ENCODE measurements at regions not wholly inside any gene's neighbourhood (a gene's known extent, or its start where the extent isn't known, plus 50 kb on each side); places are given as distances from the start of the nearest gene placed in this dataset.

DNA sequence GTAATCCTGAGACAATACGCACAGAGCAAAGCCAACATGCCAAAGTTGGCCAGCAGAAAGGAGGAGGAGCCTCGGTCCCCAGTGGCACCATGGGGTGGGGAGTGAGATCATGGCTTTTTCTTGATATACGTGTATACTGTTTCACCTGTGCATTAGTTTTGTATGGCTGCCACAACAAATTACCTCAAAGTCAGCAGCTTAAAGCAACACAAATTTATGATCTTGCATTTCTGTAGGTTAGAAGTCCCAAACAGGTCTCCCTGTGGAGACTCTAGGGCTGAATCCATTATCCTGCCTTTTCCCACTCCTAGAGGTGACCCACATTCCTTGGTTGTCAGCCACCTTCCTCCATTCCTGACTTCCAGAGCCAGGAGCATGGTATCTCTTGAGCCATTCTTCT is 176.9 kb upstream of the NSMCE3 start:
- no peaks in the 10 kb centered on the region for H3K27me3 ChIP-seq (ENCODE audit: control insufficient read depth, insufficient read depth, low read length)
- TF ChIP-seq, protein P1, sequence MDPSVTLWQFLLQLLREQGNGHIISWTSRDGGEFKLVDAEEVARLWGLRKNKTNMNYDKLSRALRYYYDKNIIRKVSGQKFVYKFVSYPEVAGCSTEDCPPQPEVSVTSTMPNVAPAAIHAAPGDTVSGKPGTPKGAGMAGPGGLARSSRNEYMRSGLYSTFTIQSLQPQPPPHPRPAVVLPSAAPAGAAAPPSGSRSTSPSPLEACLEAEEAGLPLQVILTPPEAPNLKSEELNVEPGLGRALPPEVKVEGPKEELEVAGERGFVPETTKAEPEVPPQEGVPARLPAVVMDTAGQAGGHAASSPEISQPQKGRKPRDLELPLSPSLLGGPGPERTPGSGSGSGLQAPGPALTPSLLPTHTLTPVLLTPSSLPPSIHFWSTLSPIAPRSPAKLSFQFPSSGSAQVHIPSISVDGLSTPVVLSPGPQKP (IDR thresholded peaks at IDR 0.05; ENCODE audit: borderline replicate concordance, low read depth, low read length), result no peak
- TF ChIP-seq, protein P2, sequence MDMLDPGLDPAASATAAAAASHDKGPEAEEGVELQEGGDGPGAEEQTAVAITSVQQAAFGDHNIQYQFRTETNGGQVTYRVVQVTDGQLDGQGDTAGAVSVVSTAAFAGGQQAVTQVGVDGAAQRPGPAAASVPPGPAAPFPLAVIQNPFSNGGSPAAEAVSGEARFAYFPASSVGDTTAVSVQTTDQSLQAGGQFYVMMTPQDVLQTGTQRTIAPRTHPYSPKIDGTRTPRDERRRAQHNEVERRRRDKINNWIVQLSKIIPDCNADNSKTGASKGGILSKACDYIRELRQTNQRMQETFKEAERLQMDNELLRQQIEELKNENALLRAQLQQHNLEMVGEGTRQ (IDR thresholded peaks at IDR 0.05; ENCODE audit: low read depth, low read length), result no peak
- TF ChIP-seq SMC3 (IDR thresholded peaks at IDR 0.05; ENCODE audit: low read depth, low read length) (no peak), BHLHE40 (IDR thresholded peaks at IDR 0.05; ENCODE audit: low read depth, low read length) (no peak), CEBPB (IDR thresholded peaks at IDR 0.05; ENCODE audit: low read depth, low read length) (no peak), MAZ (IDR thresholded peaks at IDR 0.05; ENCODE audit: borderline replicate concordance, low read depth, low read length) (no peak), POLR2A (IDR thresholded peaks at IDR 0.05; ENCODE audit: low read depth, low read length) (no peak), MAFK (IDR thresholded peaks at IDR 0.05; ENCODE audit: low read depth, low read length) (no peak), RFX5 (IDR thresholded peaks at IDR 0.05; ENCODE audit: low read depth, low read length) (no peak), RCOR1 (IDR thresholded peaks at IDR 0.05; ENCODE audit: insufficient replicate concordance, low read length) (no peak)
- H3K4me2 ChIP-seq (ENCODE audit: low read depth, low read length), result no peak overlapping the region
- ChIA-PET CTCF (no interaction called here), POLR2A (ENCODE audit: unreplicated experiment) (no interaction called here)
- H3K9me1 ChIP-seq (ENCODE audit: insufficient read depth, low read length), result no peaks in the 10 kb centered on the region
- no peak overlapping the region for H2BK120ac ChIP-seq (ENCODE audit: low read depth, low read length)
- intact Hi-C loops (cut with micrococcal nuclease), result no loop called here
- H3K36me3 ChIP-seq (ENCODE audit: control insufficient read depth, insufficient read depth, low read length), result no peaks in the 10 kb centered on the region
- no peaks in the 10 kb centered on the region for H3K79me1 ChIP-seq (ENCODE audit: low read depth in 1 of 2, low read length in 2 of 2)
- H4K91ac ChIP-seq (ENCODE audit: insufficient read depth, low read depth, low read length), result no peak overlapping the region
- dilution Hi-C loops (cut with HindIII; ENCODE audit: low sequenced_read_pairs, unreplicated experiment), result no loop called here
- H4K5ac ChIP-seq (ENCODE audit: low read depth, low read length), result no peak overlapping the region
- no peak overlapping the region for H2AK5ac ChIP-seq (ENCODE audit: low read depth, low read length)
- H3K56ac ChIP-seq (ENCODE audit: extremely low read depth, insufficient read depth, low read length), result no peak overlapping the region
- H4K20me1 ChIP-seq (ENCODE audit: insufficient read depth, low read length), result no peaks in the 10 kb centered on the region
- H3K27ac ChIP-seq (ENCODE audit: insufficient read depth, low read length), result no peak overlapping the region
- in situ Hi-C loops (cut with MboI; ENCODE audit: low sequenced_read_pairs), result no loop called here
- no peak overlapping the region for H3K14ac ChIP-seq (replicated peaks; ENCODE audit: low read depth, low read length)
- ATAC-seq (ENCODE audit: low read depth), result no peak
- no peak overlapping the region for H4K8ac ChIP-seq (ENCODE audit: low read depth in 2 of 2, low read length in 2 of 2)
- no peak overlapping the region for H3K4ac ChIP-seq (ENCODE audit: low read depth, low read length)
- no peak overlapping the region for H2BK5ac ChIP-seq (ENCODE audit: low read depth, low read length, poor library complexity, severe bottlenecking)
- no peaks in the 10 kb centered on the region for H3K9me3 ChIP-seq (ENCODE audit: control insufficient read depth, insufficient read depth, low read length)
- DNase-seq, result no peak
- no peak overlapping the region for H3K18ac ChIP-seq (ENCODE audit: low read depth, low read length)
- H3K4me1 ChIP-seq (ENCODE audit: control insufficient read depth, insufficient read depth, low read length), result no peaks in the 10 kb centered on the region
- H2BK20ac ChIP-seq (ENCODE audit: low read depth, low read length), result no peak overlapping the region
- H3K9ac ChIP-seq (ENCODE audit: low read depth, low read length), result no peak overlapping the region
- BruUV-seq (replicated peaks), result no TSS peak
- H2AK9ac ChIP-seq (replicated peaks; ENCODE audit: low read depth, low read length, poor library complexity), result no peak overlapping the region
- H3K23ac ChIP-seq (ENCODE audit: low read depth, low read length), result no peak overlapping the region
- 80% methylated on average over 1 of the region's 3 CpGs; no CpG with 5 or more reads in 1 of the 2 experiments for WGBS, 2 experiments (ENCODE audit: extremely low coverage in 2 of 2, insufficient read length in 1 of 2)
- H3K4me3 ChIP-seq (ENCODE audit: insufficient read depth, low read depth, low read length), result no peak overlapping the region
- no peak overlapping the region for H2AFZ ChIP-seq (replicated peaks; ENCODE audit: low read length, poor library complexity)
- no peak overlapping the region for H2BK15ac ChIP-seq (ENCODE audit: low read depth, low read length)
